SK-N-MC (cell line): ENCODE measurements at regions not wholly inside any gene's neighbourhood (a gene's known extent, or its start where the extent isn't known, plus 50 kb on each side); places are given as distances from the start of the nearest gene placed in this dataset.

ENCODE experiments used
- DNase-seq: peaks from one replicate; pipeline ENCODE4 v3.0.0-alpha.2; 2011; ENCODE audit warnings: low read depth, low spot score
- H3K27ac ChIP-seq: fragments of 200-600 bp; sonication (generic); 2 replicates; pipeline ENCODE4 v1.5.1; 2016; ENCODE audit warnings: mixed run types
- H3K36me3 ChIP-seq: fragments of 200-600 bp; sonication (generic); 2 replicates; pipeline ENCODE4 v1.6.1; 2017; ENCODE audit warnings: antibody characterized with exemption, low read length, mixed read lengths; ENCODE audit not compliant: insufficient read depth
- H3K4me3 ChIP-seq: fragments of 200-600 bp; sonication (generic); 2 replicates; pipeline ENCODE4 v1.5.1; 2016
- H3K9ac ChIP-seq: fragments of 200-600 bp; sonication (generic); 2 replicates; pipeline ENCODE4 v1.8.0; 2017; ENCODE audit warnings: mixed run types, mixed read lengths; ENCODE audit not compliant: insufficient read length
- H3K9me3 ChIP-seq: fragments of 200-600 bp; sonication (generic); 2 replicates; pipeline ENCODE4 v1.6.1; 2017; ENCODE audit warnings: low read depth, mild to moderate bottlenecking, antibody characterized with exemption, low read length, moderate library complexity, mixed read lengths
- EZH2 ChIP-seq: fragments of 200-600 bp; sonication (generic); IDR thresholded peaks from one replicate; pipeline ENCODE4 v1.6.1; 2017; ENCODE audit warnings: antibody characterized with exemption
- FOXP2 ChIP-seq: optimal IDR thresholded peaks from 2 replicates; pipeline ENCODE3; 2011; ENCODE audit warnings: mild to moderate bottlenecking, moderate library complexity; ENCODE audit not compliant: insufficient read depth; ENCODE audit errors: extremely low read length, control extremely low read depth
- POLR2AphosphoS5 ChIP-seq: IDR thresholded peaks from 2 replicates; pipeline ENCODE4 v1.6.1; 2012; ENCODE audit warnings: mild to moderate bottlenecking, low read depth, low read length, borderline replicate concordance

GRCh38 chr2:120842456-120843439 lies 107.1 kb downstream of the GLI2 start:
- no peak for DNase-seq
- H3K27ac ChIP-seq: no peak overlapping the region
- no peaks in the 10 kb centered on the region for H3K9me3 ChIP-seq
- H3K36me3 ChIP-seq: no peaks in the 10 kb centered on the region
- TF ChIP-seq POLR2AphosphoS5 (no peak), FOXP2 (no peak), EZH2 (no peak)
- no peak overlapping the region for H3K9ac ChIP-seq
- H3K4me3 ChIP-seq: no peak overlapping the region

GRCh38 chr2:120844070-120844738 lies 108.5 kb downstream of the GLI2 start:
- Histone ChIP-seq H3K27ac (no peak overlapping the region), H3K9ac (no peak overlapping the region), H3K36me3 (peaks cover 7% of the 10 kb centered on the region; the same call in 1 of the 2 replicates), H3K9me3 (no peaks in the 10 kb centered on the region), H3K4me3 (no peak overlapping the region)
- no peak for DNase-seq
- no peak for TF ChIP-seq POLR2AphosphoS5
- no peak for TF ChIP-seq FOXP2
- no peak for TF ChIP-seq EZH2

- Histone ChIP-seq H3K27ac (no peak overlapping the region), H3K9ac (no peak overlapping the region), H3K4me3 (no peak overlapping the region), H3K9me3 (0 out of 2 replicates have a peak, but pooled peaks cover 5% of the 10 kb centered on the region), H3K36me3 (peaks cover 7% of the 10 kb centered on the region; the same call in 1 of the 2 replicates)
- no peak for DNase-seq
- TF ChIP-seq FOXP2 (no peak), POLR2AphosphoS5 (no peak), EZH2 (no peak)
These were observed 109.6 kb downstream of the GLI2 start for GRCh38 chr2:120845277-120845676.

GRCh38 chr2:120846406-120847095 lies 110.9 kb downstream of the GLI2 start:
- DNase-seq: no peak
- no peak overlapping the region for H3K9ac ChIP-seq
- H3K36me3 ChIP-seq: peaks cover 7% of the 10 kb centered on the region; the same call in 1 of the 2 replicates
- no peak overlapping the region for H3K27ac ChIP-seq
- no peak for TF ChIP-seq EZH2
- TF ChIP-seq FOXP2: no peak
- TF ChIP-seq POLR2AphosphoS5: no peak
- 0 out of 2 replicates have a peak, but pooled peaks cover 5% of the 10 kb centered on the region for H3K9me3 ChIP-seq
- no peak overlapping the region for H3K4me3 ChIP-seq

GRCh38 chr2:120847700-120848321 lies 112.1 kb downstream of the GLI2 start:
- Histone ChIP-seq H3K4me3 (no peak overlapping the region), H3K9me3 (0 out of 2 replicates have a peak, but pooled peaks cover 5% of the 10 kb centered on the region), H3K9ac (no peak overlapping the region), H3K36me3 (peaks cover 7% of the 10 kb centered on the region; the same call in 1 of the 2 replicates), H3K27ac (no peak overlapping the region)
- DNase-seq: no peak
- TF ChIP-seq EZH2 (no peak), FOXP2 (no peak), POLR2AphosphoS5 (no peak)

GRCh38 chr2:120849278-120849677 lies 113.6 kb downstream of the GLI2 start:
- no peak overlapping the region for H3K27ac ChIP-seq
- DNase-seq: no peak
- no peak overlapping the region for H3K9ac ChIP-seq
- H3K36me3 ChIP-seq: peaks cover 7% of the 10 kb centered on the region; the same call in 1 of the 2 replicates
- H3K4me3 ChIP-seq: no peak overlapping the region
- TF ChIP-seq EZH2 (no peak), FOXP2 (no peak), POLR2AphosphoS5 (no peak)
- H3K9me3 ChIP-seq: 0 out of 2 replicates have a peak, but pooled peaks cover 5% of the 10 kb centered on the region

GRCh38 chr2:120850551-120850950 lies 114.9 kb downstream of the GLI2 start:
- Histone ChIP-seq H3K36me3 (peaks cover 7% of the 10 kb centered on the region; the same call in 1 of the 2 replicates), H3K27ac (no peak overlapping the region), H3K4me3 (no peak overlapping the region), H3K9me3 (0 out of 2 replicates have a peak, but pooled peaks cover 5% of the 10 kb centered on the region), H3K9ac (no peak overlapping the region)
- no peak for DNase-seq
- no peak for TF ChIP-seq FOXP2
- no peak for TF ChIP-seq POLR2AphosphoS5
- TF ChIP-seq EZH2: no peak
